Stimulated activated naive CD8-positive, alpha-beta T cell treated with anti-CD3 and anti-CD28 coated beads, Interleukin-15, amount 100 ng/mL, for 72 hours (primary cell): ENCODE measurements at regions not wholly inside any gene's neighbourhood (a gene's known extent, or its start where the extent isn't known, plus 50 kb on each side); places are given as distances from the start of the nearest gene placed in this dataset.

Experiments
- ATAC-seq: fragments of 150-1000 bp; cut with Tn5 transposase; 2 replicates; pipeline ENCODE4 v1.10.0; 2021; ENCODE audit warnings: mild to moderate bottlenecking, moderate library complexity
- DNase-seq, 2 donors: peaks; one replicate each; pipeline ENCODE4 v3.0.0; 2021 to 2022
- H3K27ac Mint-ChIP-seq, 2 donors: one replicate each; pipeline ENCODE4 v1.8.0; 2022; ENCODE audit warnings: mild to moderate bottlenecking in 2 of 2, mixed read lengths in 2 of 2, moderate library complexity in 2 of 2
- H3K27me3 Mint-ChIP-seq: one replicate; pipeline ENCODE4 v1.8.0; 2022; ENCODE audit warnings: mixed read lengths
- H3K4me1 Mint-ChIP-seq: one replicate; pipeline ENCODE4 v1.8.0; 2022; ENCODE audit warnings: mild to moderate bottlenecking, mixed read lengths
- H3K4me3 Mint-ChIP-seq, 2 donors: one replicate each; pipeline ENCODE4 v1.8.0; 2022; ENCODE audit warnings: mild to moderate bottlenecking in 2 of 2, mixed read lengths in 2 of 2, moderate library complexity in 1 of 2
- H3K9me3 Mint-ChIP-seq, 2 donors: one replicate each; pipeline ENCODE4 v1.8.0; 2022; ENCODE audit warnings: mixed read lengths in 2 of 2

- ATAC-seq = no peak
- H3K9me3 Mint-ChIP-seq = peaks cover 7 to 11% of the 10 kb centered on the region in 2 donors
- no peaks in the 10 kb centered on the region for H3K27me3 Mint-ChIP-seq
These were observed 65.5 kb downstream of the VCX2 start for GRCh38 chrX:8105531-8105930.

GRCh38 chrX:8103655-8104054, 67.4 kb downstream of the VCX2 start:
- DNase-seq = no peak
- H3K4me3 Mint-ChIP-seq = no peak overlapping the region
- H3K9me3 Mint-ChIP-seq = peaks cover 2 to 4% of the 10 kb centered on the region in 2 donors
- H3K4me1 Mint-ChIP-seq = peaks cover 5% of the 10 kb centered on the region
- no peak for ATAC-seq
- H3K27ac Mint-ChIP-seq = no peak overlapping the region
- H3K27me3 Mint-ChIP-seq = no peaks in the 10 kb centered on the region

More at GRCh38 chrX:8105531-8105930, 65.5 kb downstream of the VCX2 start:
- Mint-ChIP-seq H3K27ac (no peak overlapping the region), H3K4me1 (no peaks in the 10 kb centered on the region), H3K4me3 (no peak overlapping the region)
- no peak for DNase-seq

- Mint-ChIP-seq H3K27me3 (no peaks in the 10 kb centered on the region), H3K9me3 (no peaks in the 10 kb centered on the region), H3K27ac (no peak overlapping the region), H3K4me3 (no peak overlapping the region), H3K4me1 (no peaks in the 10 kb centered on the region)
- no peak for ATAC-seq
- DNase-seq = no peak
These were observed 79.6 kb downstream of the VCX2 start for GRCh38 chrX:8091510-8091909.

- Mint-ChIP-seq H3K27me3 (no peaks in the 10 kb centered on the region), H3K9me3 (no peaks in the 10 kb centered on the region), H3K4me1 (no peaks in the 10 kb centered on the region), H3K27ac (no peak overlapping the region), H3K4me3 (no peak overlapping the region)
- DNase-seq (no peak), ATAC-seq (no peak)
These were observed 80.2 kb downstream of the VCX2 start for GRCh38 chrX:8090906-8091305.

GRCh38 chrX:8090482-8090881, 80.6 kb downstream of the VCX2 start:
- Mint-ChIP-seq H3K9me3 (no peaks in the 10 kb centered on the region), H3K27me3 (no peaks in the 10 kb centered on the region), H3K27ac (no peak overlapping the region), H3K4me1 (no peaks in the 10 kb centered on the region), H3K4me3 (no peak overlapping the region)
- DNase-seq (no peak), ATAC-seq (no peak)

GRCh38 chrX:8089141-8089540, 81.9 kb downstream of the VCX2 start:
- no peaks in the 10 kb centered on the region for H3K9me3 Mint-ChIP-seq
- ATAC-seq = no peak
- no peak for DNase-seq
- H3K4me1 Mint-ChIP-seq = no peaks in the 10 kb centered on the region
- H3K27me3 Mint-ChIP-seq = no peaks in the 10 kb centered on the region
- H3K27ac Mint-ChIP-seq = no peak overlapping the region
- H3K4me3 Mint-ChIP-seq = no peak overlapping the region

GRCh38 chrX:8084006-8084405, 87.1 kb downstream of the VCX2 start:
- no peak overlapping the region for H3K4me3 Mint-ChIP-seq
- no peak overlapping the region for H3K27ac Mint-ChIP-seq
- DNase-seq (no peak), ATAC-seq (no peak)
- H3K27me3 Mint-ChIP-seq = no peaks in the 10 kb centered on the region
- no peaks in the 10 kb centered on the region for H3K9me3 Mint-ChIP-seq
- H3K4me1 Mint-ChIP-seq = no peaks in the 10 kb centered on the region

GRCh38 chrX:8083286-8083685, 87.8 kb downstream of the VCX2 start:
- Mint-ChIP-seq H3K27me3 (no peaks in the 10 kb centered on the region), H3K4me1 (no peaks in the 10 kb centered on the region), H3K4me3 (no peak overlapping the region), H3K9me3 (no peaks in the 10 kb centered on the region), H3K27ac (no peak overlapping the region)
- DNase-seq (no peak), ATAC-seq (no peak)

GRCh38 chrX:8075636-8076035, 95.4 kb downstream of the VCX2 start:
- Mint-ChIP-seq H3K27me3 (no peaks in the 10 kb centered on the region), H3K4me3 (no peak overlapping the region), H3K27ac (no peak overlapping the region), H3K4me1 (no peaks in the 10 kb centered on the region), H3K9me3 (no peaks in the 10 kb centered on the region)
- DNase-seq (no peak), ATAC-seq (no peak)

- Mint-ChIP-seq H3K27ac (no peak overlapping the region), H3K4me1 (no peaks in the 10 kb centered on the region), H3K4me3 (no peak overlapping the region), H3K27me3 (no peaks in the 10 kb centered on the region), H3K9me3 (peaks cover 0 to 6% of the 10 kb centered on the region in 2 donors)
- DNase-seq (no peak), ATAC-seq (no peak)
These were observed 103.2 kb downstream of the VCX2 start for GRCh38 chrX:8067754-8068462.

GRCh38 chrX:8052909-8053308, 118.2 kb downstream of the VCX2 start:
- Mint-ChIP-seq H3K27ac (no peak overlapping the region), H3K27me3 (no peaks in the 10 kb centered on the region), H3K9me3 (no peaks in the 10 kb centered on the region), H3K4me1 (no peaks in the 10 kb centered on the region), H3K4me3 (no peak overlapping the region)
- ATAC-seq (no peak), DNase-seq (no peak)

GRCh38 chrX:8049827-8050226, 121.2 kb downstream of the VCX2 start:
- Mint-ChIP-seq H3K27me3 (no peaks in the 10 kb centered on the region), H3K9me3 (no peaks in the 10 kb centered on the region), H3K27ac (no peak overlapping the region), H3K4me3 (no peak overlapping the region), H3K4me1 (no peaks in the 10 kb centered on the region)
- DNase-seq = no peak
- no peak for ATAC-seq

GRCh38 chrX:8048466-8048865, 121.3 kb upstream of the PNPLA4 start:
- Mint-ChIP-seq H3K27me3 (no peaks in the 10 kb centered on the region), H3K4me3 (no peak overlapping the region), H3K9me3 (peaks cover 6 to 12% of the 10 kb centered on the region in 2 donors), H3K27ac (no peak overlapping the region), H3K4me1 (no peaks in the 10 kb centered on the region)
- ATAC-seq = no peak
- no peak for DNase-seq

- Mint-ChIP-seq H3K4me3 (no peak overlapping the region), H3K4me1 (no peaks in the 10 kb centered on the region), H3K9me3 (peaks cover 7 to 14% of the 10 kb centered on the region in 2 donors), H3K27ac (no peak overlapping the region), H3K27me3 (no peaks in the 10 kb centered on the region)
- ATAC-seq (no peak), DNase-seq (no peak)
These were observed 117.7 kb upstream of the PNPLA4 start for GRCh38 chrX:8044947-8045346.

GRCh38 chrX:8043546-8043945, 116.3 kb upstream of the PNPLA4 start:
- H3K27me3 Mint-ChIP-seq = no peaks in the 10 kb centered on the region
- DNase-seq (no peak), ATAC-seq (no peak)
- H3K9me3 Mint-ChIP-seq = peaks cover 7 to 14% of the 10 kb centered on the region in 2 donors
- H3K4me3 Mint-ChIP-seq = no peak overlapping the region
- no peaks in the 10 kb centered on the region for H3K4me1 Mint-ChIP-seq
- no peak overlapping the region for H3K27ac Mint-ChIP-seq

GRCh38 chrX:8043121-8043520, 115.9 kb upstream of the PNPLA4 start:
- Mint-ChIP-seq H3K9me3 (peaks cover 7 to 14% of the 10 kb centered on the region in 2 donors), H3K4me3 (no peak overlapping the region), H3K27me3 (no peaks in the 10 kb centered on the region), H3K4me1 (peaks cover 3% of the 10 kb centered on the region), H3K27ac (no peak overlapping the region)
- DNase-seq = no peak
- ATAC-seq = no peak

GRCh38 chrX:8042304-8042703, 115.1 kb upstream of the PNPLA4 start:
- peaks cover 7 to 14% of the 10 kb centered on the region in 2 donors for H3K9me3 Mint-ChIP-seq
- H3K27ac Mint-ChIP-seq = no peak overlapping the region
- no peak for ATAC-seq
- H3K4me1 Mint-ChIP-seq = peaks cover 9% of the 10 kb centered on the region
- no peaks in the 10 kb centered on the region for H3K27me3 Mint-ChIP-seq
- H3K4me3 Mint-ChIP-seq = no peak overlapping the region
- no peak for DNase-seq
